Mammary epithelial cell (primary cell): ENCODE measurements at regions not wholly inside any gene's neighbourhood (a gene's known extent, or its start where the extent isn't known, plus 50 kb on each side); places are given as distances from the start of the nearest gene placed in this dataset.

Experiments used
- EZH2 ChIP-seq: IDR thresholded peaks from 2 replicates; pipeline ENCODE4 v1.6.1; 2012; ENCODE audit warnings: low read length, inconsistent platforms, borderline replicate concordance
- TF ChIP-seq, protein P1 (sequence below), 2 donors: IDR thresholded peaks in 1 of 2; conservative IDR thresholded peaks in 1 of 2; 2 replicates each; pipeline ENCODE4 v1.5.1; 2011 to 2012; ENCODE audit warnings: inconsistent platforms in 2 of 2, low read length in 2 of 2, mild to moderate bottlenecking in 2 of 2, control low read depth in 1 of 2, low read depth in 1 of 2; ENCODE audit not compliant: insufficient read depth in 1 of 2; ENCODE audit errors: extremely low read depth in 1 of 2

DNA sequence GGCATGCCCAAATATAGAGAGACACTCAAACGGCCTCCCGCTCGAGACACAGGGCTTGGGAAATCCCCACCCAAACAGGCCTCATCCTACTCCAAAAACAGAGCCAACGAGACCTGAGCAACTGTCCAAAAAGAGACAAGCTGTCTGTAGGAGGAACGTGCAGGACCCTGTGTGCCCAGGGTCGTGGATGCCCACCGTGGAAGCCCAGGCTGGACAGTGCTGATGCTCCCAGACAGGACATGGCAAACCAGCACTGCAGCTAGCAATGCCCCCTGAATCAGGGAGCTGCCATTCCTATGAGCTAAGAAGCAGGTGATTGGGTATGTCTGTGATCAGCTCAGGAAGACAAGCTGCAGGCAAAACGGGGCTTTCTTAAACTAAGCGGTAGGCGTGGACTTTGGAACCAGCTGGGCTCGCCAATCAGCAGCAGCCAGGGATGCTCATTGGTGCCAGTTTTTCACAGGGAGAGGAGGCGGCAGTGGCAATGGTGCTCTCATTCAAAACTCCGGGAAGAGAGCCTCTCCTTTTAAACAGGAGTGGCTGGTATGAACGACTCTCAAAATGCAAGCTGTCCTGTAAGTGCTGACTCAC lies 113.1 kb upstream of the IRX2 start:
- TF ChIP-seq, protein P1, sequence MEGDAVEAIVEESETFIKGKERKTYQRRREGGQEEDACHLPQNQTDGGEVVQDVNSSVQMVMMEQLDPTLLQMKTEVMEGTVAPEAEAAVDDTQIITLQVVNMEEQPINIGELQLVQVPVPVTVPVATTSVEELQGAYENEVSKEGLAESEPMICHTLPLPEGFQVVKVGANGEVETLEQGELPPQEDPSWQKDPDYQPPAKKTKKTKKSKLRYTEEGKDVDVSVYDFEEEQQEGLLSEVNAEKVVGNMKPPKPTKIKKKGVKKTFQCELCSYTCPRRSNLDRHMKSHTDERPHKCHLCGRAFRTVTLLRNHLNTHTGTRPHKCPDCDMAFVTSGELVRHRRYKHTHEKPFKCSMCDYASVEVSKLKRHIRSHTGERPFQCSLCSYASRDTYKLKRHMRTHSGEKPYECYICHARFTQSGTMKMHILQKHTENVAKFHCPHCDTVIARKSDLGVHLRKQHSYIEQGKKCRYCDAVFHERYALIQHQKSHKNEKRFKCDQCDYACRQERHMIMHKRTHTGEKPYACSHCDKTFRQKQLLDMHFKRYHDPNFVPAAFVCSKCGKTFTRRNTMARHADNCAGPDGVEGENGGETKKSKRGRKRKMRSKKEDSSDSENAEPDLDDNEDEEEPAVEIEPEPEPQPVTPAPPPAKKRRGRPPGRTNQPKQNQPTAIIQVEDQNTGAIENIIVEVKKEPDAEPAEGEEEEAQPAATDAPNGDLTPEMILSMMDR (conservative IDR thresholded peaks at IDR 0.05 in 1 of 2, IDR thresholded peaks at IDR 0.05 in 1 of 2; ENCODE audit: extremely low read depth in 1 of 2, insufficient read depth in 1 of 2, low read depth in 1 of 2, low read length in 2 of 2): no peak
- no peak for TF ChIP-seq EZH2
